Body of pancreas (tissue), 4 donors: ENCODE measurements at regions not wholly inside any gene's neighbourhood (a gene's known extent, or its start where the extent isn't known, plus 50 kb on each side); places are given as distances from the start of the nearest gene placed in this dataset.

Experiments used
- CTCF ChIP-seq, 7 experiments: fragments of 450-650 bp in 4 of 7; fragments of 200-600 bp in 3 of 7; sonication (generic) in 3 of 7; IDR thresholded peaks; one replicate each; pipeline ENCODE4 v1.5.1; 2016 to 2019; ENCODE audit warnings: antibody characterized with exemption in 7 of 7
- POLR2A ChIP-seq, 3 donors: fragments of 450-650 bp; IDR thresholded peaks; one replicate each; pipeline ENCODE4 v1.6.1; 2016; ENCODE audit warnings: antibody characterized with exemption in 3 of 3, mild to moderate bottlenecking in 2 of 3

- TF ChIP-seq POLR2A (IDR thresholded peaks at IDR 0.05) (no peak), CTCF (IDR thresholded peaks at IDR 0.05) (no peak)
Observed at GRCh38 chr13:84366506-84366905, 484.2 kb upstream of the SLITRK1 start.
